BJ (cell line): ENCODE measurements at regions not wholly inside any gene's neighbourhood (a gene's known extent, or its start where the extent isn't known, plus 50 kb on each side); places are given as distances from the start of the nearest gene placed in this dataset.

ENCODE experiments used
- CTCF ChIA-PET: fragments of 350-600 bp; formaldehyde crosslinking; extraction: SDS; loops from one replicate; lab custom pipeline; 2021; ENCODE audit warnings: antibody characterized with exemption, inconsistent platforms; lab: Yijun Ruan, JAX
- POLR2A ChIA-PET: fragments of 300-600 bp; sonication (Branson Sonifier 250); formaldehyde crosslinking; extraction: SDS; loops from one replicate; lab custom pipeline; 2021; ENCODE audit warnings: antibody characterized with exemption; lab: Charles Lee
- DNase-seq: peaks from one replicate; pipeline ENCODE4 v3.0.0-alpha.2; 2011; ENCODE audit warnings: low read depth
- H3K27me3 ChIP-seq: 2 replicates; pipeline ENCODE4 v1.6.0; 2011; ENCODE audit warnings: low read length; ENCODE audit not compliant: control insufficient read depth, insufficient read depth
- H3K36me3 ChIP-seq: 2 replicates; pipeline ENCODE4 v1.5.1; 2011; ENCODE audit warnings: low read length; ENCODE audit not compliant: control insufficient read depth, insufficient read depth
- H3K4me3 ChIP-seq: 2 replicates; pipeline ENCODE4 v1.5.1; 2011; ENCODE audit warnings: low read depth, mild to moderate bottlenecking, control low read depth, low read length
- CTCF ChIP-seq: IDR thresholded peaks from 2 replicates; pipeline ENCODE4 v1.5.1; 2011; ENCODE audit warnings: low read depth, mild to moderate bottlenecking, control low read depth, inconsistent platforms, low read length, moderate library complexity; ENCODE audit not compliant: insufficient read depth

GRCh38 chr4:83993774-83994173, 457.9 kb downstream of the GPAT3 start:
- H3K4me3 ChIP-seq = no peak overlapping the region
- CTCF ChIA-PET = interaction anchor here (0.8 kb wide), 1 partner anchor 11 kb away, joined by 3 read pairs; no protein-coding TSS in a partner anchor
- no peak for TF ChIP-seq CTCF

GRCh38 chr4:83989835-83990234, 453.9 kb downstream of the GPAT3 start:
- Histone ChIP-seq H3K4me3 (no peak overlapping the region), H3K36me3 (no peaks in the 10 kb centered on the region), H3K27me3 (peaks cover 3% of the 10 kb centered on the region; the same call in 1 of the 2 replicates)
- no peak for DNase-seq
- CTCF ChIA-PET = no interaction called here
- POLR2A ChIA-PET = no interaction called here
- no peak for TF ChIP-seq CTCF

More at GRCh38 chr4:83993774-83994173, 457.9 kb downstream of the GPAT3 start:
- POLR2A ChIA-PET = no interaction called here
- DNase-seq = no peak
- H3K36me3 ChIP-seq = no peaks in the 10 kb centered on the region
- peaks cover 3% of the 10 kb centered on the region; the same call in 1 of the 2 replicates for H3K27me3 ChIP-seq

- no peak for DNase-seq
- CTCF ChIA-PET = no interaction called here
- H3K4me3 ChIP-seq = no peak overlapping the region
- no peaks in the 10 kb centered on the region for H3K36me3 ChIP-seq
- no peaks in the 10 kb centered on the region for H3K27me3 ChIP-seq
- TF ChIP-seq CTCF = no peak
- POLR2A ChIA-PET = no interaction called here
These were observed 445.2 kb downstream of the GPAT3 start for GRCh38 chr4:83981156-83981555.

GRCh38 chr4:83979773-83980172, 443.9 kb downstream of the GPAT3 start:
- TF ChIP-seq CTCF = no peak
- ChIA-PET POLR2A (no interaction called here), CTCF (interaction anchor here (0.6 kb wide), 1 partner anchor 519 kb away, joined by 3 read pairs; no protein-coding TSS in a partner anchor)
- H3K4me3 ChIP-seq = no peak overlapping the region
- DNase-seq = no peak
- no peaks in the 10 kb centered on the region for H3K36me3 ChIP-seq
- H3K27me3 ChIP-seq = no peaks in the 10 kb centered on the region; the same call in 1 of the 2 replicates

GRCh38 chr4:83974111-83974780, 438.3 kb downstream of the GPAT3 start:
- ChIA-PET POLR2A (no interaction called here), CTCF (interaction anchor here (1.1 to 1.4 kb wide), 2 partner anchors 12 to 203 kb away, joined by 3 to 4 read pairs; no protein-coding TSS in a partner anchor)
- Histone ChIP-seq H3K4me3 (no peak overlapping the region), H3K27me3 (no peaks in the 10 kb centered on the region; the same call in 1 of the 2 replicates), H3K36me3 (no peaks in the 10 kb centered on the region)
- TF ChIP-seq CTCF = no peak
- DNase-seq = no peak
